Hepatocyte (in vitro differentiated cells): ENCODE measurements at regions not wholly inside any gene's neighbourhood (a gene's known extent, or its start where the extent isn't known, plus 50 kb on each side); places are given as distances from the start of the nearest gene placed in this dataset.
"Not testable (repeated sequence)": the region's sequence is repeated elsewhere in the genome, so short reads cannot be mapped to it uniquely, and the experiment has no call there.

ENCODE experiments used
- CTCF ChIP-seq: fragments of 200-600 bp; sonication (generic); IDR thresholded peaks from 2 replicates; pipeline ENCODE4 v1.5.1; 2016; ENCODE audit warnings: antibody characterized with exemption, mild to moderate bottlenecking; ENCODE audit not compliant: poor library complexity
- EZH2 ChIP-seq: fragments of 200-600 bp; sonication (generic); IDR thresholded peaks from 2 replicates; pipeline ENCODE4 v1.6.1; 2016; ENCODE audit warnings: antibody characterized with exemption, mild to moderate bottlenecking, borderline replicate concordance
- EZH2phosphoT487 ChIP-seq: fragments of 200-600 bp; sonication (generic); IDR thresholded peaks from one replicate; pipeline ENCODE4 v1.6.1; 2018; ENCODE audit warnings: antibody characterized with exemption, mild to moderate bottlenecking, low read depth, moderate library complexity; ENCODE audit not compliant: unreplicated experiment, severe bottlenecking

GRCh38 chr9:66819510-66819909, 81.0 kb upstream of the ZNF658 start:
- not testable (repeated sequence) for TF ChIP-seq EZH2, CTCF, EZH2phosphoT487
